Fibroblast of lung (primary cell): ENCODE measurements at regions not wholly inside any gene's neighbourhood (a gene's known extent, or its start where the extent isn't known, plus 50 kb on each side); places are given as distances from the start of the nearest gene placed in this dataset.

ENCODE experiments used
- CTCF ChIP-seq, 2 donors: IDR thresholded peaks in 1 of 2; conservative IDR thresholded peaks in 1 of 2; 1 replicate in 1 of 2; 2 replicates in 1 of 2; pipeline ENCODE4 v1.5.1; 2011 to 2012; ENCODE audit warnings: low read length in 2 of 2, control low read depth in 1 of 2, inconsistent platforms in 1 of 2, low read depth in 1 of 2, mild to moderate bottlenecking in 1 of 2
- EZH2 ChIP-seq: IDR thresholded peaks from 2 replicates; pipeline ENCODE4 v1.5.1; 2012; ENCODE audit warnings: low read length, control low read depth, mild to moderate bottlenecking; ENCODE audit errors: missing control alignments

GRCh38 chr17:79296243-79296642 lies 221.6 kb downstream of the ENGASE start:
- TF ChIP-seq CTCF (conservative IDR thresholded peaks at IDR 0.05 in 1 of 2, IDR thresholded peaks at IDR 0.05 in 1 of 2; ENCODE audit: low read depth in 1 of 2, low read length in 2 of 2) (no peak), EZH2 (no peak)
